GM18867 (cell line): ENCODE measurements at regions not wholly inside any gene's neighbourhood (a gene's known extent, or its start where the extent isn't known, plus 50 kb on each side); places are given as distances from the start of the nearest gene placed in this dataset.
"Not testable (repeated sequence)": the region's sequence is repeated elsewhere in the genome, so short reads cannot be mapped to it uniquely, and the experiment has no call there.

Experiments
- ATAC-seq: cut with Tn5 transposase; IDR thresholded peaks from one replicate; pipeline ENCODE4 v1.9.1; 2021; ENCODE audit warnings: mild to moderate bottlenecking, moderate library complexity; ENCODE audit not compliant: unreplicated experiment

DNA sequence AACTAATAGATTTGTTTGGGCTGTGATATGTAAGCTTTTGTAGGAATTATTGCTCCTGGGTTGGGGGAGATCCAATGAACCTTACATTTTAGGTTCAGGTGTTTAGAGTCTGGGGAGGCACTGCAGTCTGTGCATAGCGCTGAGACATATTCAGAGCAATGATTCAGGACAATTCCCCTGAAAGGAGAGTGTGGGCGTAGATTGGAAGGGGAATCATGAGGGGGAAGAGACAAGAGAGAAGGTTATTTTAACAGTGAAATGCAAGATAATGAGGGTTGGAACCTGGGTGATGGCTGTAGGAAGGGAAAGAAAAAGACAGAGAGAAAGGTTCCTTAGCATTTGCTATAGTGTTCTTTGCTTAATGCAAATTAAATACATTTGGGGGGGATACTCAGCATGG lies 1013.4 kb downstream of the REEP3 start:
- no peak for ATAC-seq

DNA sequence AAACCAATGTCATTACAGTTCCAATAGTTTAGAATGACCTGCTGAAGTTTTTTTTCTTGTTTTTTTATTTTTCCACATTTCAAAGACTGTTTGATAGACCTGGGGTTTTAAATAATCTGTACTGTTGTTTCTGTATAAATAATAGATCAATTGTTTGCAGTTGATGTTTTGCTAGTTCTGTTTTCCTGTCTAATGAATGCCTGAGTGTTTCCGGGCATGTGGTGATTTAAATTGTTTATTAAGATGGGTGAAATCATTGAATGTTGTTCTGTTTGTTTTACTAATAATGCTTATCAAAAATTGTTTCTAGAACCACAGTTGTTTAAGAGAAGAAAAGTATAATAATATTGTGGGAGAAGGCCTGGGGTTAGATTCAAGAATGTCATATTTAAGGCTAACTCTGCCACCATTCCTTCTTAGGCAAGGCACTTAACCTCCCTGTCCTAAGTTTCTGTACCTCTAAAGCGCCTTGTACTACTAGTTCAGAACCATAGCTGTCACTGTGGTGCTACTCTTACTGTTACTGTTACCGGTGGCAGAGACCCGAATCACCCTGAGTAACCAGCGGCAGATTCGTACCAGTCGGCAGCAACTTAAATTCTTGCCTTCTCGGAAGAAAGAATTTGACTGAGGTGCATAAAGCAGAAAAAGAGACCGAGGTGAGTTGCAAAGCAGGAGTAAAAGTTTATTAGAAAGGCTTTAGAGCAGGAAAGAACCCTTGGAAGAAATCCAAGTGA lies 1014.1 kb downstream of the REEP3 start:
- ATAC-seq = no peak

DNA sequence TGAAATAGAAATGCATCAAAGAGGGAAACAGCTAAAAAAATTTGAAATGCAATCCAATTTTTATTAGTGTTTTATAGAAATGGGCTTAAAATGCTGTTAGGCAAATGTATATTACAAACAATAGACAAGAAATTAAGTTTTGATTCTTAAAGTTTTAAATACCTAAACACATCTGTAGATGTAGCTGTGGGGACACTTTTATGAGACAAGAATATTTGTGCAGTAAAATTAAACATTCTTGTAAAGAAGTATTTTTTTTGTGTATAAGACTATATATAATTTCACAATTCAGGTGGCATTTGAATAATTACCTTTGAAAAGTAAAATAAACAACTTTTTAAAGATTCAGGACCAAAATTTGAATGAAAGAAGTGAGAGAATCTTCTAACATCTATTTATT lies 1015.9 kb downstream of the REEP3 start:
- ATAC-seq = no peak

DNA sequence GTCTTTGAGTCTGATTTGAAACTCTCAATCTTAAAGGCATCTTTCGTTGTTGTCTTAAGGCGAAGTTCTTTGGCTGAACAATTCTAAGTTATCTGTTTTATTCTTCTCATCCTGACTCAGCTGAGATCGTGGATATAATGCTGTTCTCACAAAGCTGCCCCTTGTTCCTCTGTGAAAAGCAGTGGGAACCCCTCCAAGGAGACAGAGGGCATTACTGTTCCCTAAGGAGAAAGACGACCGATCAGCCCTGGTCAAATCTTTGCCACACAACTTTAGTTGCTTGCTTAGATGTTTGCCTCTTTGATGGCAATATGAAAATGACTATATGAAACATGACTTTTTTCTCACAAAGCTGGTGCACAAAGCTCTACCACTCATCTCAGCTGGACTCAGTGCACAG lies 1016.7 kb downstream of the REEP3 start:
- ATAC-seq = no peak

DNA sequence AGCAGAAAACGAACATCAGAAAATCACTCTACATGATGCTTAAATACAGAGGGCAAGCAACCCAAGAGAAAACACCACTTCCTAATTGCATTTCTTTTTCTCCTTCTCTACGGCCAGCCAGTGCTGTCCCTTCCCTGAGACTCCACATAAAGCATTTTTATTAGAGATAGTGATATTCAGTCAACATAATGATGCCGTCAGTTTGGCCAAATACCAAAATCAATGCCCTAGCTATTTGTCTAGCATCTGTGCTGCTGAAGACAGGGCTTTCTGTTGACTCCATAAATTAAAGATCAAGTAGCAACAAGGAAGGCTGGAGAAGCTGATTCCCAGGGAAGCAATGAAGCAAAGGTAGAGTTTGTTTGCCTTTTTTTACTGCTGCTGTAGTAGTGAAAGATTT lies 1024.9 kb downstream of the REEP3 start:
- no peak for ATAC-seq

- ATAC-seq = no peak
Measured at GRCh38 chr10:64547168-64547567, 1026.0 kb downstream of the REEP3 start.

DNA sequence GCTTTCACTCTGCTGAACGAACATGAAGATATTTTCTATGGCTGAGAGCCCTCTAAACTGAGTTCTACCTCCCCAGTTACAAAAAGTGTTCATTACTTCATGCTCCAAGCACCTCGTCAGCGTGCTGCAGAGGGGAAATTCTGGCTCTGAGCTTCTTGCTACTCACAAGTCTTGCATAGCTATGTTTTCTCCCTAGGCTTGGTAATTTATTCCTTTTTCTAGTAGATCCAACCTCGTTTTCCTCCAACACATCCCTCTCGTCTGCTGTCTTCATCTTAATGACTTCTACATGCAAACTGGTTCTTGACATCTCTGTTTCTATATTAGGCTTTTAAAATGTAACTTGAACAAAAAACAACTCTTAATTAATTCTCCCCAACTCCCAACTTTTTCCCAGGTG lies 1034.5 kb downstream of the REEP3 start:
- no peak for ATAC-seq

GRCh38 chr10:64558094-64558835 lies 1037.1 kb downstream of the REEP3 start:
- no peak for ATAC-seq

GRCh38 chr10:64571056-64571455 lies 1049.9 kb downstream of the REEP3 start:
- no peak for ATAC-seq

DNA sequence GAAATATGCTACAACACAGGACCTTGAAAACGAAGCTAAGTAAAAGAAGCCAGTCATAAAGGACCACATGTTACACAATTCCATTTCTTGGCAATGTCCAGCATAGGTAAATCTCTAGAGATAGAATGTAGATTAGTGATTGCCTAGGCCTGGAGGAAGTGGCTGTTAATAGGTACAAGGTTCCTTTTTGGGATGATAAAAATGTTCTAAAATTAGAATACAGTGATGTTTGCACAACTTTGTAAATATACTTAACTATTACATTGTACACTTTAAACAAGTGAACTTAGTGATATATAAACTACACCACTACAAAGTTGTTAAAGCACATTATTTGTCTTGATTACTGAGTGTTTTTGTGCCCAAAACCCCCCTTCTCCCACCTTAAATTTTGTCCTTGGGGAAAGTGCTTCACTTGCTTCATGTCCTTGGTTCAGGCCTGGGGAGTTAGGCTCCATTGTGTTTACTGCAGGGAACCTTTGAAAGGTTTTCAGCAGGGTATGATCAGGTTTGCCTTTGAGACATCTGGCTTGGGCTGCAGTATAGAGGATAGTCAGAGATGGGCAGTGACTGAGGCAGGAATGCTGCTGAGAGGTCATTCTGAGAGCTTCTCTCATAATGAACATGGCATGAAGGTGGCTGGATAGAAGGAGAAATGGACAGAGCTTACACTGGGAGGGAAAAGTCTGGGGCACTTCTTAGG lies 1052.6 kb downstream of the REEP3 start:
- no peak for ATAC-seq

DNA sequence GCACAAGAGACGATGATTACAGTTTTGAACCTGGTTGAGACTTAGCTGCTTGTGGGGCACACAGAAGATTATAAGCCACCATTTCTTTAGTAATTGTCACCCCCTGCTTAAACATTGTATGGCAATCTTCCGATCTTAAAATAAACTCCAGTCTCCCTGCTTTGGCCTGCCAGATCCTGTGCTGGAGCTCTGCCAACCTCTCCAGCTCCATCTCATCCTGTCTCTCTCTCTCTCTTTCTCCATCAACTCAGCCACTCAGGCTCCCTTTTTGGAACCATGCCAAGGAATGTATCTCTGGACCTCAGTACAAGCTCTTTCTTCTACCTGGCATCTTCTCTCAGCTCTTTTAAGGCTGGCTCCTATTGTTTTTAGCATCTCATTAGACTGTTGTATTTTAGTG lies 1053.2 kb downstream of the REEP3 start:
- no peak for ATAC-seq

DNA sequence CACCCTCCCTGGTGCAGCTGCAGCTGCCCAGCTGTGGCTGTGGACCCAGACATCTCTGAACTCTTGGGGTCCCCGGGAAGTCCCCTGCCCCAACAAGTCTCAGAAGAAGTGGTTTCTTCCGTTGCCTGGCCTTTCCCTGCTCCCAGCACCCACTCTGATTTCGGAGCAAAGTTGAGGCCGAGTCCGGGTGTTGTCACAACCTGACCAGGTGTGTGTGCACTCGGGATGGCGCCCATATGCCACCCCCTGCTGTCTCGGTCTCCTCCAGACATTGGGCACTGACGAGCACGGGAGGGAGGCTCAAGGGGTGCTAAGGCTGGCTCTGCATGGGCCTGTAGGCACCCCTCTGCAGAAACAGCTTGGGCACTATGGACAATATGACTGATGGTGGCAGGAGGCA lies 1055.3 kb downstream of the REEP3 start:
- ATAC-seq = no peak

DNA sequence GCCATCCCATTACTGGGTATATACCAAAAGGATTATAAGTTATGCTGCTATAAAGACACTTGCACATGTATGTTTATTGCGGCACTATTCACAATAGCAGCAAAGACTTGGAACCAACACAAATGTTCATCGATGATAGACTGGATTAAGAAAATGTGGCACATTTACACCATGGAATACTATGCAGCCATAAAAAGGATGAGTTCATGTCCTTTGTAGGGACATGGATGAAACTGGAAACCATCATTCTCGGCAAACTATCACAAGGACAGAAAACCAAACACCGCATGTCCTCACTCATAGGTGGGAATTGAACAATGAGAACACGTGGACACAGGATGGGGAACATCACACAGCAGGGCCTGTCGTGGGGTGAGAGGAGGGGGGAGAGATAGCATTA lies 1057.6 kb downstream of the REEP3 start:
- not testable (repeated sequence) for ATAC-seq

DNA sequence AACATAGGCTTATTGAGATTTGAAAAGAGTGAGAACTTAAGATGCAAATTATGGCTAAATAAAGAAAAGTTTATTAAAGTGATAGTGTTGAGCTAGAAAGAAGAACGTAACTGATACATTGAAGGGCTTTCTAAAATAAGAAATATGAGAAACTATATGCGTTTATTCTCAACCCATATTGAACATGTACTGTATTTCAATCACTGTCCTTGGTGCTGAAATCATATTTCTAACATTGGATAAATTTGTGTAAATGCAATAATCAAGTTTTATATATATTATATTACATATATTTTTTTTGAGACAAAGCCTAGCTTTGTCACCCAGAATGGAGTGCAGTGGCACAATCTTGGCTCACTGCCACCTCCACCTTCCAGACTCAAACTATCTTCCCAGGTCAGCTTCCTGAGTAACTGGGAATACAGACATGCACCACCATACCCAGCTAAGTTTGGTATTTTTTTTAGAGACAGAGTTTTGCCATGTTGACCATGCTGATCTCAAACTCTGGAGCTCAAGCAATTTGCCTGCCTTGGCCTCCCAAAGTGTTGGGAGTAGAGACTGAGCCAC lies 1065.8 kb downstream of the REEP3 start:
- ATAC-seq = no peak

DNA sequence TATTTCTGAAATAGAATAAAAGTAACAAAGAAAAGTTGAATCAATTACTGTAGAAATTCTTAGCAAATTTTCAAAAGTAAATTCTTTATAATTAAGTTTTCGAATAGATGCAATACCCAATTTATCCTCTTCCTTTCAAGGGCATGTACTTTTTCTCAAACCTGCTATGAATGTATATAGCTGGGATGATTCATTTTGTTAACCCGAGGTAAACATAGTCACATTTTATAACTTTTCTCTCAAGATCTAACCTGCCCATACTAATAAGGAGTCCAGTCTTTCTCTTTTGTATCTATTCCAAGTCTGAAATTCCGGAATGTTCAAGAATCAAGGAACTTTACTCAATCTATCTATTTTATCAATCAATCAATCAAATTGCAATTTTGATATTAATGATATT lies 1072.9 kb downstream of the REEP3 start:
- ATAC-seq = no peak

DNA sequence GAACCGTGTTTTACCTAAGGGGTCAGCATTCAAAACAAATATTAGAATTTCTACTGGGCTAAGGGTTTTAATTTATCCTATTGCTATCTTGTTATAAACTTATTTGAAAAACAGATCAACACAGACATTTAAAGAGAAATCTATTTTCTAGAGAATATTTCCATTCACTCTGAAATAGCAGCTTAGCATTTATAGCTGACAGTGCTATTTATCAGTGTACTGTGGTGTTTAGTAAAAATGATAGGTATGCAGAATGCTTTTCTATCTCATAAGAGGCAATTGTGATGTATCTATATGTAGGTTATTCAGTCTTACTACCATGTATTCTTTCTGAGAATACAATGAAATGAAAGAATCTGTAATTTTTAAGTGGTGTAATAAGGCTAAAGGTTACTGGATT lies 1077.4 kb downstream of the REEP3 start:
- ATAC-seq = no peak

DNA sequence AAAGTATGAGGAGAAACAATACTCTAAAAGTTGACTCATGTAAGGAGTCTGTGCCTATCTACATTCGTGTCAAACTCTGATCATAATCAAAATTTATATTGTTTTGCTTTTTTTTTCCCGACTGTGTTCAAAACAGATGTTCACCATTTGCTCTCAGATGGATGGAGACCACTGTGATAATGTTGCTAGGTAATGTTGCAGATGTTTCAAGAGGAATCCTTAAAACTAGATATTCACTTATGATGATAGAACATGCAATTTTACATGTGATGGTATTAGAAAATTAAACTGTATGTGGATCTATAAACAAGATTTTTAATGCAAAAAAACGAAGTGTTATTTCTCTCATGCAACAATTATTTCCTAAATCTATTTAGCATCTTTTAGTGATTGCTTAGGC lies 1080.1 kb downstream of the REEP3 start:
- no peak for ATAC-seq

- ATAC-seq = no peak
Measured at GRCh38 chr10:64617085-64617484, 1095.9 kb downstream of the REEP3 start.

- no peak for ATAC-seq
Measured at GRCh38 chr10:64619102-64619501, 1097.9 kb downstream of the REEP3 start.

GRCh38 chr10:64626924-64627323 lies 1105.7 kb downstream of the REEP3 start:
- no peak for ATAC-seq

GRCh38 chr10:64630534-64630933 lies 1109.3 kb downstream of the REEP3 start:
- ATAC-seq = no peak

DNA sequence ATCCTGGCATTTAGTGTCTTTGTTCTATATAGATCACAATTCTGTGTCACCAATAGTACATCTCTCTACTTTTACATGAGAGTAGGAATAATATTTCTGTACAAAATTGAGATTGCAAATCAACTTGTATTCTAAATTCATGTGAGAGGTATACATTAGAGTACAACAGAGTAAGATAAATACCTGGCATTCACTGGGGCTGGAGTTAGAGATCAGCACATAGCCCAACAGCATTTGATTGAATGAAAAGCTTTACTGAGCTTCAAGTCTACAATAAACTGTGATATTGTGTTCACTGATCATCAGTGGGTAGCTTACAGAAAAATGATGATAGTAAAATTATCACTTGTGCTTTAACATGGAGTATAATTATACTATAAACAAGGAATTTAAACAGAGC lies 1114.7 kb downstream of the REEP3 start:
- no peak for ATAC-seq
